Neural crest cell (in vitro differentiated cells): ENCODE measurements at regions not wholly inside any gene's neighbourhood (a gene's known extent, or its start where the extent isn't known, plus 50 kb on each side); places are given as distances from the start of the nearest gene placed in this dataset.

Experiments
- DNase-seq: peaks from one replicate; pipeline ENCODE4 v3.0.0; 2021; ENCODE audit warnings: low read depth, mixed read lengths, low spot score
- H3K27ac Mint-ChIP-seq: one replicate; pipeline ENCODE4 v1.8.0; 2021; ENCODE audit warnings: mild to moderate bottlenecking, mixed read lengths; ENCODE audit not compliant: unreplicated experiment
- H3K27me3 Mint-ChIP-seq: 2 replicates; pipeline ENCODE4 v1.8.0; 2021; ENCODE audit warnings: low read depth, mild to moderate bottlenecking, mixed read lengths
- H3K36me3 Mint-ChIP-seq: 2 replicates; pipeline ENCODE4 v1.8.0; 2021; ENCODE audit warnings: low read depth, mild to moderate bottlenecking, mixed read lengths
- H3K4me1 Mint-ChIP-seq: 2 replicates; pipeline ENCODE4 v1.8.0; 2021; ENCODE audit warnings: mixed read lengths
- H3K4me3 Mint-ChIP-seq: one replicate; pipeline ENCODE4 v1.8.0; 2021; ENCODE audit warnings: mild to moderate bottlenecking, mixed read lengths
- H3K9me3 Mint-ChIP-seq: 2 replicates; pipeline ENCODE4 v1.8.0; 2021; ENCODE audit warnings: mixed read lengths
- TF ChIP-seq, protein P1 (sequence below): fragments of 200-600 bp; sonication (generic); conservative IDR thresholded peaks from 2 replicates; pipeline ENCODE4 v1.5.0; 2021; ENCODE audit warnings: antibody characterized with exemption, mild to moderate bottlenecking

DNA sequence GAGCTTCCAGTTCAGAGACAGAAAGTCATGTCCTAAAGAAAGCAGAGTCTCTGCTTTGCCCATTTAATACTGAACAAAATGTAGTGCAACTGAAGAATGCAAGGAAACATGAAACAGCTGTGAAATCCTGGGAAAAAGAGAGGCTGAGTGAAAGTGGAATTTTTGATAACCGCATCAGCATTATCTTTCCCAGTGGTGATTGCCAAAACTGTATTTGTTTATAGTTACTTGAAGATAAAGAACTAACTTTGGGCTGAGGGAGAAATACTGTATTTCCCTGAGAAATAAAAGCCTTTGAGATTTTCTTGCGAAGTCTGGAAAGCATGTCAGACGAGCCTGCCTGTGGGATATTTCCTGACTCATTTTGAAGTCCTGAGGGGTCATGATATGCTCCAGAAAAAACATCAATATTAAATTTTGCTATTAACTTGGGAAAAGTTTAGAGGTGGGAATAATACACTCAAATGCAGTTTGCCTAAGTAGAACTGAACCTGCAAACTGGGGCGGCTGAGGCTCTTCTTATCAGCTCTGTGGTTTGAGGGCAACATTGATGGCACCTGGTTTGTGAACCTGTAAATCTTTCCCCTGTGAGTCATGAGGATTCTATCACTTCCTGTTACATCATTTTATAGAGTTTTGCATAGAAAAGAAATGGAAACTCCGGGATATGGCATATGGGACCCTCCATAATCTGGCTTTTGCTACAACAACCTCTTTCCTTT lies 855.3 kb downstream of the MCTP2 start:
- TF ChIP-seq, protein P1, sequence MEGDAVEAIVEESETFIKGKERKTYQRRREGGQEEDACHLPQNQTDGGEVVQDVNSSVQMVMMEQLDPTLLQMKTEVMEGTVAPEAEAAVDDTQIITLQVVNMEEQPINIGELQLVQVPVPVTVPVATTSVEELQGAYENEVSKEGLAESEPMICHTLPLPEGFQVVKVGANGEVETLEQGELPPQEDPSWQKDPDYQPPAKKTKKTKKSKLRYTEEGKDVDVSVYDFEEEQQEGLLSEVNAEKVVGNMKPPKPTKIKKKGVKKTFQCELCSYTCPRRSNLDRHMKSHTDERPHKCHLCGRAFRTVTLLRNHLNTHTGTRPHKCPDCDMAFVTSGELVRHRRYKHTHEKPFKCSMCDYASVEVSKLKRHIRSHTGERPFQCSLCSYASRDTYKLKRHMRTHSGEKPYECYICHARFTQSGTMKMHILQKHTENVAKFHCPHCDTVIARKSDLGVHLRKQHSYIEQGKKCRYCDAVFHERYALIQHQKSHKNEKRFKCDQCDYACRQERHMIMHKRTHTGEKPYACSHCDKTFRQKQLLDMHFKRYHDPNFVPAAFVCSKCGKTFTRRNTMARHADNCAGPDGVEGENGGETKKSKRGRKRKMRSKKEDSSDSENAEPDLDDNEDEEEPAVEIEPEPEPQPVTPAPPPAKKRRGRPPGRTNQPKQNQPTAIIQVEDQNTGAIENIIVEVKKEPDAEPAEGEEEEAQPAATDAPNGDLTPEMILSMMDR = no peak
- Mint-ChIP-seq H3K4me3 (no peak overlapping the region), H3K27me3 (no peaks in the 10 kb centered on the region), H3K9me3 (no peaks in the 10 kb centered on the region), H3K36me3 (no peaks in the 10 kb centered on the region), H3K27ac (no peak overlapping the region), H3K4me1 (peaks cover 5% of the 10 kb centered on the region)
- no peak for DNase-seq

DNA sequence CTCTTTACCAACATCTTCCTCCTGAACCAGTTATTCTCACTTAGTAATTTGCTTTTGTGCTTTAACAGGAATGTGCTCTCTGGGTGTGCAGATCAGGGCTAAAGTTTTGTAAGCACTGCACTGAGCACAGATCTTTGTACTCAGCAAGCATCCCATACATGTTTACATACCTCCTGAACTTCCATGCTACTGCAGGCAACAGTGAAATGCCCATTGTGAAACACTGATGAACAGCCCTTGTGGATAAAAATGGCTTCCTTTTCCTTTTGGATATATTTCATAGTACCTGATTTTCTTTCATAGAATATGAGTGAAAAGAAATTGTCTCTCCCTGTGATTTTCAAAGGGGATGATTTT lies 855.9 kb downstream of the MCTP2 start:
- no peak overlapping the region for H3K27ac Mint-ChIP-seq
- H3K4me1 Mint-ChIP-seq = peaks cover 5% of the 10 kb centered on the region
- H3K4me3 Mint-ChIP-seq = no peak overlapping the region
- DNase-seq = no peak
- no peaks in the 10 kb centered on the region for H3K9me3 Mint-ChIP-seq
- TF ChIP-seq, protein P1 = no peak
- no peaks in the 10 kb centered on the region for H3K27me3 Mint-ChIP-seq
- H3K36me3 Mint-ChIP-seq = no peaks in the 10 kb centered on the region

DNA sequence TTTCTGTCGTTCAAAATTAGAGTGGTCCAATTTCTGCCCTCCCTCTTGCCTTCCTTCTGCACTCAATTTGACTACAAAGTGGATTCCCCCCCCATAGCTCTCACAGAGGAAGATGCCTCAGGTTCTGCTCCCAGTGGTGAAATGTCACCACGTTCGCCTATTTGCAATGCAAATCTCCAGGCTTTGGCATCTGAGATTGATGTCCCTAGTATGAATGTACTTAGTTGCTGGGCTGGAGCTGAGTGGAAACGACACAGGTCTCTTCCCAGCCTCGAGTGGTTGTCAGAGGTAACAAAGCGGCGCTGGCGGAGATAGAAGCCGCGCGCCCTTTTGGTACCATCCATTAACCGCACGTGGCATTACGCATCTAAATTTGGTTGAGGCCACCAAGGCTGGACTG lies 860.1 kb downstream of the MCTP2 start:
- peaks cover 2% of the 10 kb centered on the region for H3K9me3 Mint-ChIP-seq
- DNase-seq = no peak

DNA sequence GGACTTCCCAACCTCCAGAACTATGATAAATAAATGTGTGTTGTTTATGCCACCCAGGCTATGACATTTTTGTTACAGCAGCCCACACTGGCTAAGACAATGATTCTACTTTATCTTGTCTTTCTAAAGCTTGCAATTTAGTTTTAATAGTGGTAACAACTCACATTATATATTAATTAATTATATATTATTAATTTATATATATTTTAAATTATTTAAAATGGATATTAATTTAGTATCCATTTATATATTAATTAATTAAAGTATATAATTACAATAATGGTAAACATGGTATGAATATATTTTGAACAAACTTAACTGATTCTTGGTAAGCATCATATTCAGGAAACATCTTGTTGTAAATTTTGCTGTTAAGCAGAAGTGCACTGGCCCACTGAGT lies 863.9 kb downstream of the MCTP2 start:
- Mint-ChIP-seq H3K27ac (no peak overlapping the region), H3K27me3 (no peaks in the 10 kb centered on the region), H3K4me1 (peaks cover 5% of the 10 kb centered on the region), H3K9me3 (peaks cover 3% of the 10 kb centered on the region), H3K4me3 (no peak overlapping the region), H3K36me3 (no peaks in the 10 kb centered on the region)
- DNase-seq = no peak
- TF ChIP-seq, protein P1 = no peak

More for the DNA sequence above, 860.1 kb downstream of the MCTP2 start:
- Mint-ChIP-seq H3K4me3 (no peak overlapping the region), H3K4me1 (peaks cover 5% of the 10 kb centered on the region), H3K27me3 (no peaks in the 10 kb centered on the region), H3K27ac (no peak overlapping the region), H3K36me3 (no peaks in the 10 kb centered on the region)
- TF ChIP-seq, protein P1 = no peak

DNA sequence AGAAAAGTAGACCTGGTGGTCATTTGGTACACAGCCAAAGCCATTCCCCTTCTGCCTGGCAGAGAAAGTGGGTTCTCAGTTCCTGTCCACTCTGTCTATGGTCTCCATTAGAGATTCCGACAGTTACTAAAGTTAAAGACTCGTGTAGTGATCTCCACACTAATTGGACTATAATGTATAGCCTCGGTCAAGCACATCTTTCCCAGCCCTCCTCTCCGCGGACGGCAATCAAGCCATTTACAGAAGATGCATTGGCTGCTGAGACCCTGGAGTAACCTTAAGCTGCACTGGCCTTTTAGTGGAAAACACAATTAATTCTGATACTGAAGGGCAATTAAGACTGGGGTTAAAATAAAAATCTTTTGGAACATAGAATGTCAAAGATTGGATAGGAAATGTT lies 865.3 kb downstream of the MCTP2 start:
- Mint-ChIP-seq H3K27ac (no peak overlapping the region), H3K36me3 (peaks cover 2% of the 10 kb centered on the region), H3K4me1 (peaks cover under 1% of the 10 kb centered on the region), H3K9me3 (peaks cover 10% of the 10 kb centered on the region), H3K4me3 (no peak overlapping the region), H3K27me3 (no peaks in the 10 kb centered on the region)
- DNase-seq = no peak
- TF ChIP-seq, protein P1 = no peak
